ENCODE measurements at regions not wholly inside any gene's neighbourhood (a gene's known extent, or its start where the extent isn't known, plus 50 kb on each side); places are given as distances from the start of the nearest gene placed in this dataset.

DNA sequence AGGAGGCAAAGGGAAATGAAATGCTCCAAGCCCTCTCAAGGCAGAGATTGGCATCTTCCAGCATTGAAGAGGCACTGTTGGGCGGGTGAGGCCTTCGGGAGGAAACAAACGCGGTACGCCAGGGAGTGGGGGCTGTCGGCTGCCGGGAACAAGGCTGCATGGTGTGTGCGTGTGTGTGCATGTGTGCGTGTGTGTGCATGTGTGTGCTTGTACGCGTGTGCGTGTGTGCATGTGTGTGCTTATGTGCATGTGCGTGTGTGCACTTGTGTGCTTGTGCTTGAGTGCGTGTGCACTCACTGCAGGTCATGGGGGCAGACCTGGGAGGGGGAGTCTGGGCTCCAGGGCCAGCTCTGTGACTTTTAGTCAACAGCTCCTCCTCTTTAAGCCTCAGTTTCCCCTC lies 113.6 kb upstream of the ADRA2C start:
- DNase-seq: no peak

DNA sequence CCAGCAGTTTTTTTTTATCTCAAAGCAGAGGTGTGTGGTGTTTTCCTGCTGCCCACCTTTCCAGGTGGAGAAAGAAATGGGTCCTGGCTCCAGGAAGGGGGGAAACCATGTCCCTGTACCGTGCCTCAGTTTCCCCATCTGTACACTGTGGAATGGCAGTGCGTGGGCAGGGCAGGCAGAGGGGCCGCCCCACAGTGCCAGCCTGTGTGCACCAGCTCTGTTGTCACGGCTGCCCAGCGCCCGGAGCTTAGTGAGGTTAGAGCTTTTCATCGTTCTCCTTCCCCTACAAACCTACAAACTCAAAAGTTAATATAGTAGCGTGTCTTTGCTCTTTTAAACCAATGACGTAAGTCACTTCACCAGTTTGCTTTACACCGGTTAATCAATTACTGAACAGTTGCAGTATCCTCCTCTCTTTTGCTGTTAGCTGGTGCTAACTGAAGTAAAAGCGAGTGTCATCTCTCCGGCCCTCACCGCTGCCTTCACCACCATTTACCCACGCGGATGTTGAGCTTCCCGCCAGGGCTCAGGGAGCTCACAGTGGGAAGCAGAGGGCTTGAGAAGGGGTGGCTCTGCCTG lies 114.8 kb upstream of the ADRA2C start:
- no peak for DNase-seq

DNA sequence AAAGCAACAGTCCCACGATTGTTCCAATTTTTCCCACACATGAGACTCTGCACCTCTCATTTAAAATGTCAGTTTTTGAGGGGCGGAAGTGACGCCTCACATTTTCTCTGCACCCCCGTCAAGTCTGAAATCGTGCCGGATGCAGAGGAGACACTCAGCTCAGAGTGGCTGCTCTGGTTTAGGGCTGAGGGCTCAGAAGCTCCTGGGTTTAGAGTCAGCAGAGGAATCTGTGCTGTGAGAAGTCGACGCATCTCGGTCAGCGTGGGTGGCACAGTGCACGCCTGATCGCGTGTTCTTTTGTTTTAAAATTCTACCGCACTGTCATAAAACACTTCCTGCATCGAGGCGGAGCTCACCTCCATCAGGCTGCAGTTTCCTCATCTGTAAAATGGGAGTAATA lies 116.7 kb upstream of the ADRA2C start:
- no peak for DNase-seq

DNA sequence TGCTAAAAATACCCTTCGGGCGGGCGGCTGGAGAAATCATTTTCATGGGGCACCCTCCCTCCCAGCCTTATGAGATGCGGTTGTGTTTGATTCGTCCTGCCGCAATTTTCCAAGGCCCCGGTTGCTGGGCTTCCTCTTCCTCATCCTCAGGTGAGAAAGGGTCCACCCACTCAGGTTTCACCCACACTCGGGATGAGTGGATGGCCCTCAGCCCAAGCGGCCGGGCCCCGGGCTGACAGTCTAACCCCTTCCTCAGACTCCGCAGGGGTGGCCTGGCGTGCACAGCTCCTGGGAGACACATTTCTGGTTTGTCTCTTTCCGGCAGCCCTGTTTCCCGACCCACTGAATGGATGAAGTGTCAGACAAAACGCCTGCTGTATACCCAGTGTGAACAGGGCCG lies 116.5 kb upstream of the LRPAP1 start:
- DNase-seq: no peak

DNA sequence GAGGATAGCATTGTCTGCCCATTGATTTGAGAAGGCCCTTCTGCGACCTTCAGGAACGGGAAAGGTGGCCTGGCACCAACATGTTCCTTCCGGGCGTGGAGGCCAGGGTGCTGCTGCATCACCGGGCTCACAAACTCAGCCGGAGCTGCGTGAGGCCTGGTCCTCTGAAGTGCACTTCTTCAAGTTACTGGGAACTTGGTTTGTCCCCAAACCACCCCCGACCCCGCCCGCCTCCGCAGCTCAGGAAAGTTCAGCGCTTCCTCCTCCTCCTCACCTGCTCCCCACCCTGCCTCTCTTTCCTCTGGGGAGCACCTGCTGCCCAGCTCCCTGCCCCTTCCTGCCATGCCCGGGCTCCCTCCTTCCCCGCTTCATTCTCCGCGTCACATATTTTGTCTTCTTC lies 116.0 kb upstream of the LRPAP1 start:
- no peak for DNase-seq

DNA sequence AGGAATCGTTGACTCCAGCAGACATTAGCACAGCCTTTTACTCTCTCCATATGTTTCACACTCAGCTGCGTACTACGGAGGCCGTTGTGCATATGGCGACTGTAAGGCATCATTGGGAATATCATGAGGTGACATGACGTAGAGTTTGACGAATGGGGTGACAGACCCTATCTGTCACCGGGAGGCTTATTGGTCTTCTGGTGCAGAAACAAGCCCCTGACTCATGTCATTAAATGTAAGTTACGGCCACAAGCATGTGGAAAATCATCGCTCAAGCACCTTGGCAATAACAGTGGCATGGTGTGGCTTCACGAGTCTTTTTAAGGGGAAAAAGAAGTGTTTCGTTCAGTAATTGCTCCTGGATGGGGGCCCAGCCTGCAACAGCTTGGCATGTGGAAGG lies 115.2 kb upstream of the LRPAP1 start:
- no peak for DNase-seq

DNA sequence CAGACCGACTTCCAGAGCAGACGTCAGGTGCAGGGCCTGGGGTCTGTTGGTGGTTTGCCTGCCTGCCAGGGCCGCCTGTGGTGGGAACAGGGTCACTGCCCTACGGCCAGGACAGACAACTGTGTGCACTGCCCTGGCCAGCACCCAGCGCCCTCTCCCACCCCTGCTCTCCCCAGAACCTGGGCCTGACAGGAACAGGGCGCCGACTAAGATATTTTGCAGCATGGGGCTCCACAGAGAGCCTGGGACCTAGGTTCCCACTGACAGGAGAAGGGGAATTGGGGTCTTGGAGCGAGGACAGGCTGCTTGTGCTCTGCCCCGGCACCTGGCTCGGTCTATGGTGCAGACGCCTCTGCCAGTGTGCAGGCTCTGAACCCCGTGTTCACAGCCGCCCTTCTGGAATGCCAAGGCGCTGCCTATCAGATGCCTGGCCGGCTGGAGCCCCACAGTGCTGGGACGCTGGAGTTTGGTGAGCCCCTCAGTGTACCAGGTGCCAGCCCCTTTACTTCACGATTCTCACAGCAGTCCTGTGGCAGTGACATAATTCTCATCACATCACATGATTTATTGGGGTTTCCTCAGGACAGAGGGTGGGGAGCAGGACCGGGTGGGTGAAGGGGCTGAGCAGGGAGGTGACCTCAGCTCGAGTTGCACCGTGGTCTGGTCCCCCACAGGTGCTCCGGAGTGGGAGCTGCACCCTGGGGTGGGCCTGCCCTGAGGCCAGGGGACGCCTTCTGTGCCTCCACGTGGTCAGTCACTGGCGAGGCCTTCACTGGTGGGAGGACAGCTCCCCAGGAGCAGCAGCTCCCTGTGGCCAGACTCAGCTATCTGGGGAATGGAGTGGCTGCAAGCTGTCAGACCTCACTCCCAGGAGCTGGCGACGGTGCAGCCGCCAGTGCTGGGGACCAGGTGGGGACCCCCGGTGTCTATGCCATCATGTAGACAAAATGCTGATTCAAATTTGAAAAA lies 113.8 kb upstream of the LRPAP1 start:
- DNase-seq: peak in 1 of 56 donors; percentile 28

DNA sequence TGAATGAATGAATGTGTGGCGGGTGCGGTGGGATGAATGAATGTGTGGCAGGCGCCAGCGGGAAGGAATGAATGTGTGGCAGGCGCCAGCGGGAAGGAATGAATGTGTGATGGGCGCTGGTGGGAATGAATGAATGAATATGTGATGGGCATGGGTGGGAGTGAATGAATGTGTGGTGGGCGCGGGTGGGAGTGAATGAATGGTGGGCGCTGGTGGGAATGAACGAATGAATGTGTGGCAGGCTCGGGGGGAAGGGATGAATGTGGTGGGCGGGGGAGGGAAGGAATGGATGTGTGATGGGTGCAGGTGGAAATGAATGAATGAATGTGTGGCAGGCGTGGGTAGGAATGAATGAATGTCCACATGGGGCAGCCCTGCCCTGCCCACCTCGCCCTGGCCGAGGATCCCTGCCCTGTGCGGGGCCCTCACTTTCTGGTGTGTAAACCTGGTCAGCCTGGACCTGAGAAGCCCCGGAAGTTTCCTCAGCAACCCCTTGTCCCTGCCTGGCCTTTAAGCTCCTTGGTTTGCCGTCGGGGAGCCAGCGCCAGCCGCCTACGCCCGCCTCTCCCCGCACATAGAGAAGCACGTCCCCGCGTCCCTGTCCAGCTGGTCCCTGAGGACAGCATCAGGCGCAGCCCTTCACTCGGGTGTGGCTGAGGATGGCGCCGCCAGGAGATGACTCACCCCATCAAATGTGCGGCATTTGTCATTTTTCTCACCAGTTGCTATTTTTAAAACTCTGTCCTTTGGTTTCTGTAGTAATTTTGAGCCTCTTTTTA lies 112.8 kb upstream of the LRPAP1 start:
- peak in 17 of 56 donors; percentile 7 to 42 (median 27) for DNase-seq

DNA sequence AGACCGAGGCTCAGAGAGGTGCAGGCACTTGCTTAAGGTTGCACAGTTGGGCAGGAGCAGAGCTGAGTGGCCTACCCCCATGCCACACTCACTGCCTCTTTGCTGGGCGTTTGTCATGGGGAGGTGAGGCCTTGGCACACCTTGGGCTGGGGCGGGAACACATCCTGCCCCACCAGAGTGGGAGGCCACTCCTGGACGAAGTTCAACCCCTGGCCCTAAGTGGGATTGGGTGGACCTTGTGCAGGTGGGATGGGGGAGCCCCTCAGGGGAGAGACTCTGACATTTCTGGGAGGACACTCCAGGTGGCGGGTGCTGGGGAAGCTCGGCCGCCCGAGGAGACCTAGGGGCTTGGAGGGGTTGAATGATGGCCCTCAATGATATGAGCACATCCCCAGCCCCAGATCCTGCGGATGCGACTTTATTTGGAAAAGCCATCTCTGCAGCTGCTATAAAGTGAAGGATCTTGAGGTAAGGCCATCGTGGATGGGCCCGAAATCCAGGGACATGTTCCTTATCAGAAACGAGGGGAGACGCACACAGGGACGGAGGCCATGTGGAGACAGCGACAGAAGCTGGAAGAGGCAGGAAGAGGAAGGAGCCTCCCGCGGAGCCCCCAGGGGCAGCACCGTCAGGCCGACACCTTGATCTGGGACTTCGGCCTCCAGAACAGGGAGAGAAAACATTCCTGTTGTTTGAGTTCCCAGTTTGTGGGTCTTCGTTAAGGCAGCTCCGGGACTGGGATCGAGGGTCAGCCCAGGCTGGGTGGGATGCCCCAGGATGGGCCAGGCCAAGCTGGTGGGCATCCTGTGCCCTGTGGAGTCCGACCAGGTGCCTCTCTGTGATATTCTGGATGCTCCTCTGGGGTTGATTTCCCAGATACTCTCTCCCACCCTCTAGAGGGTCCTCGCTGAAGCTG lies 111.6 kb upstream of the LRPAP1 start:
- DNase-seq: no peak

DNA sequence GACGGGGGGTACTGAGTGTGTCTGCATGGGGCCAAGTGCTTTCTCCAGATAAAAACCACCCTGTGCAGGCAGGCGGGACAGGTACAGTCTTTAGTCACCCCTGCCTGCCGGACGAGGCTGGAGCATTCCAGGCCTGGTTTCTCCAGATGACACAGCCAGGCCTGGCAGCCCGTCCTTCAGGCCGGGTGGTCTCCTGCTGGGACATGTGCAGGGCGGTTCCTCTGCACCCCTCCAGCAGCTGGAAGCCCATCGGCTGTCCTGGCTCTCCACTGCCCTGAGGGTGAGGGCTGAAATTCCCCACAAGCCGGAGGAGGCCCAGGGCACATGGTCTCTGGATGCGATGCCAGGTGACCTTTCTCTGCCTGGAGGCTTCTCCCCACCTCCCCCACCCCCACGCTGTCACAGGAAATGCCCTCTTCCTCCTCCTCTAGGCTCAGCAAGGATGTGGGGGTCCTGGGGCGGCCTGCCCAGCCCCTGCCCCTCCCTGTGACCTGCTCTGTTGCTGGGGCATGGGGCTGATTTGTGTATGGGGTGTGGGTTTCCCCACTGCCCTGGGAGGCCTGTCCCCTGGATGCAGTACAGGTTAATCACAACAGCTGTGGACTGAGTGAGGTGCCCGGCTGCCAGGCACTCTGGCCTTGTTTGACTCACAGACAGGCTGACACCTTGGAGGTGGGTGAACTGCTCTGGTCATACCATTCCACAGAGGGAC lies 110.7 kb upstream of the LRPAP1 start:
- no peak for DNase-seq

DNA sequence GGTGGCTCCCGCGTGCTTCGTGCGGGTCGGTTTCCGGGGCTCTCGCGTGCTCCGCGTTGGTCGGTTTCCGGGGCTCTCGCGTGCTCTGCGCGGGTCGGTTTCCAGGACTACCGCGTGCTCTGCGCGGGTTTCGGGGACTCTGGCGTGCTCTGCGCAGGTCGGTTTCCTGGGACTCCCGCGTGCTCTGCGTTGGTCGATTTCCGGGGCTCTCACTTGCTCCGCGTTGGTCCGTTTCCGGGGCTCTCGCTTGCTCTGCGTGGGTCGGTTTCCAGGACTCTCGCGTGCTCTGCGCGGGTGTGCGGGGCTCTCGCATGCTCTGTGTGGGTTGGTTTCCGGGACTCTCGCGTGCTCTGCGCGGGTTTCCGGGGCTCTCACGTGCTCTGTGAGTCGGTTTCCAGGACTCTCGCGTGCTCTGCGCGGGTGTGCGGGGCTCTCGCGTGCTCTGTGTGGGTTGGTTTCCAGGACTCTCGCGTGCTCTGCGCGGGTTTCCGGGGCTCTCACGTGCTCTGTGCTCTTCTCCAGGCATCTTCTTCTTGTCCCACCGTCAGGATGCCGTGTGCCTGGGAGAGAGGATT lies 109.9 kb upstream of the LRPAP1 start:
- DNase-seq: no peak

DNA sequence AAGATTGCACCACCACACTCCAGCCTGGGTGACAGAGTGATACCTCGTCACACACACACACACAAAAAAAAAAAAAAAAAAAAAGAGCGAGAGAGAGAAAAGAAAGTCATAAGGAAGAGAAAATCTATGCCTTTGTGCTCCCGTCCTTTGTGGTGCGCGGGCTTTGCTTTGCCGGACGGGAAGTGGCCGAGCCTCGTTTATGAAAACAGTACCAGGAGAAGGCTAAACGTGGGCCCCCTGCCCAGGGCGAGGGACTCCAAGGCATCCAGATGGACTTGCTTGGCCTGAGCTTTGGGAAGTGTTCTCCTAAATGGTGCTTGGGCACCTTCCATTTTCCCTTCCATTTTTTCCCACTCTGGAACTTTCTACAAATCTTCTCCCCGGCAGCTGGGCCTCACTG lies 109.3 kb upstream of the LRPAP1 start:
- DNase-seq: no peak

DNA sequence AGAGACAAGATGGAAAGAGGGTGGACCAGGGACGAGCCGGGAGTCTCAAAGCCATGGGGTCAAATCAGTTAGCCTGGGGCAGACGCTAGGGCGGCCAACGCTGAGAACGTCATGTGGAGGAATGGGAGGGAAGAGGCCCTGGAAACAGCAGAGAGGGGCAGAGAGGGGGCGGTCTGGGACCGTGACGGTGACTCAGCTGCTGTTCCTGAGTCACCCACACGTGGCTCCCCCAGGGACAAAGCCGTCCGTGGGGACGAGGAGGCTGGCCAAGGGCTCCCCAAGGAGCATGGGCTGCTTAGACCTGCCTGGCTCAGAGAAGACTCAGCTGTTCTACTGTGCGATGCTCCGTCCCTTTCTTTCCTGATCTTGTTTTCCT lies 108.4 kb upstream of the LRPAP1 start:
- DNase-seq: no peak

DNA sequence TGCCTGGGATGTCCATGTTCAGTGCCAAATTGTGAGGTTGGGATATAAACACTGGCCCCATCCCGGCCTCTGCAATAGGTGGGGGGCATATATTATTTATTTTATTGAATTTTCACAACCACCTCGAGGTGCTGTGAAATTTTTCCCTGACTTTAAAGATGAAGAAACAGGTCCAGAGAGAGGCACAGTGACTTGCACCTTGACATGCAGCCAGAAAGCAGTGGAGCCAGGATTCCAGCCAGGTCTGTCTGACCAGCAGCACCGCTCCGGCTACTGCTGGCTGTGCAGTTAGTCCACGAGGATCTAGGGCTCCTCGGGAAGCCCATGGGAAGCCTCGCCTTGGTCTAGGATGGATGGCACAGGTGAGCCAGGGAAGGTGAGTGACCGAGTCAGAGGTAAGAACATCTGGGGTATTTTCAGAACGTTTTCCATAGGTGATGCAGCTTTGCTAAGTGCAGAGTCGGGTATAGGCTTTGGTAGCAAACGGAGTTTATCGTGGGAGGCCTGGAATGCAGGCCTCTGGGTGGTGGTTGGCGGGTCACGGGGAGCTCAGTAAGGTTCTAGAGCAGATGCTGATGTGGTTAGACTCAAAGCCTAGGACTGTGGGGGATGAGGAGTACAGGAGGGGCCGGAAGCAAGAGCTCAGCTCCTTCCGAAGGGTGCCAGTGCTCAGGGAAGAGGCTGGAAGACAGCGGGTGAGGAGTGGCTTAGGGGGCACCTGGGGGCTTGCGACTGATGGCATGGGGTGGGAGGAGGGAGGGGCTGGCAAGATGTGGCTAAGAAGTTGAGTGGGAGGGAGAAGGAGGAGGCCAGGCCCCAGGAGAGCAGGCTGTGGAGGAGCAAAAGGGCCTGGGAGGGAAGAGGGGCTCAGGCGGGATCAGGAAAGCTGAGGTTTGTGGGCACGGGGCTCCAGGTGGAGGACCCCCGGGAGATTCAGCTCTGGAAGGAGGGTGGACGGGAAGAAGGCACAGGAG lies 107.7 kb upstream of the LRPAP1 start:
- no peak for DNase-seq

DNA sequence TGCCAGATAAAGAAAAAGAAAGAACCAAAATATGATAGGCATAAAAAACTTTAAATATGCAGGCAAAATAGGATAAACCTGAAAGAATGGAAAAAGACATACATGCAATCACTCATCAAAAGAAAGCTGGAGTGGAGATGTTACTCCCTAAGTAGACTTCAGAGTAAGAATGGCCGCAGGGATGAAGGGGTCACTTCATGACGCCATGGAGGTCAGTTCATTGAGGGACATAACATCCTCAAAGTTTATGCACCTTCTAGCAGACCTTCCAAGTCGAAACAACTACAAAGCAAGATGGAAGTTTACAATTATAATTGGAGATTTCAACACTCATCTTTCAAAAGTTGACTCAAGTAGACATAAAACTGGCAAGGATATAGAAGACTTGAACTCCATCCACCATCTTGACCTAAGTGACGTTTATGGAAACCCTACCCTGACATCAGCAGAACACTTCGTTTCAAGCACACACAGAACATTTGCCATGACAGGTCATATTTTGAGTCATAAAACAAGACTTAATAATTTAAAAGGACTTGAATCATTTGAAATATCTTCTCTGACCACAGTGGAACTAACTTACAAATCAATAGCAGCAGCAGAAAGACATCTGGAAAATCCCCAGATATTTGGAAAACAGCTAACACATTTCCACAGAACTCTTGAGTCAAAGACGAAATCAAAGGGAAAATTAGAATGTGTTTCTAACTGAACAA lies 106.0 kb upstream of the LRPAP1 start:
- no peak for DNase-seq

DNA sequence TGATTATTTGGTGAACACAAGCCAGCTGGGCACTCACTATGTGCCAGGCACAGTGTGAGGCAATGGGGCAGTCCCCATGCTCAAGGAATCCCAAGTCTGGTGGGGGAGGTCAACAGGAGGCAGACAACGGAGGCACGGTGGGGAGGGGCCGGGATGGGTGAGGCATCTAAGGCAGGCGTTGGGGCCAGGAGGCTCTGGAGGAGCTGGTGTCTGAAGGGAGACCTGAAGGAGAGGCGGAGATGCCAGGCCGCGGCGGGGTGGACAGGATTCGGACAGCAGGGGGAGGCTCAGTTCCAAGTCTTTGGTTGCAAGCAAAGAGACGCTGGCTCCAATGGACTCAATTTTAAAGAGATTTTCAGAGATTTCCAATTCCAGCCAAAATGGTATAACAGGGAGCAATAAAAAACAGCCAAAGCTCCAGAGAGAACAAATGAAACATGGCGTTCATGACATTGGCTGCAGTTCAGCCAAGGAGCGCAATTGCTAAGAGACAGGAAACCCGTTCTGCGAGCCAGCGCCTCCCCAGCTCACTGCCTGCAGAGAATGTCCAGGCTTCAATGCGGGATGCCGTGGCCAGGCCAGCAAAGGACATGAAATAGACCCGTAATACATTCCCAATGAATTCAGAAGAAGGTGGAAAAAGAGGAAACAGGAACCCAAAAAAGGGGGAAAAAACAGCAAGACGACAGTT lies 105.2 kb upstream of the LRPAP1 start:
- DNase-seq: peak in 19 of 56 donors; percentile 11 to 64 (median 31)

DNA sequence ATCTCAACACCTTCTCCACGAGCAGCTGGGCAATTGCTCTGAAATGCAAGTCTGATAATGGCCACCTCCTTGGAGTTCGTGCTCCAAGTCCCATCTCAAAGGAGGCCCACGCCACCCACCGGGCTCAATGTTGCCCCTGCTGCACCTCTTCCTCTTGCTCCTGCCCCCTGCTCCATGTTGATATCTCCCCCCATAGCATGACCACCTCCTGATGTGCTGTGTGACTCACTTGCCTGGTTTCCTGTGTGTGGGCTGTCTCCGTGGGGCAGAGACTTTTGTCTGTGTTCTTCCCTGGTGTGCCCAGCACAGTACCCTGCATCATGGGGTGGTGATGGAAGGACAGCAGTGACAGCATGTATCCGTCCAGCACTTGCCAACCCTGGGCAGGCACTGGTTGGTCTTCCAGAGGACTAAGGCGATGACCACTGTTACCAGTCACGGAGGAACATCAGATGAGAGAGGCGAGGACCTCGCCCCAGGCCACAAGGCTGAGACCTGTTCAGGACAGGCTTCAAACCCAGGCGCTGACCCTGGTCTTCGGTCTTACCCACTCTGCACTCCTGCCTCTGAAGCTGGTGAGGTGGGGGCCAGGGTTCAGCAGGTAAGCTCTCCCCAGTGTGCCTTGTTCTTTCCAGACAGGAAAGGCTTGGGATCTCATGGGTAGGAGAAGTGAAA lies 104.6 kb upstream of the LRPAP1 start:
- no peak for DNase-seq
